Ovary (tissue), 7 donors: ENCODE measurements at regions not wholly inside any gene's neighbourhood (a gene's known extent, or its start where the extent isn't known, plus 50 kb on each side); places are given as distances from the start of the nearest gene placed in this dataset.

ENCODE experiments used
- DNase-seq, 5 donors: peaks; one replicate each; pipeline ENCODE4 v3.0.0-alpha.2; 2019 to 2020
- H3K27ac ChIP-seq, 2 donors: fragments of 200-600 bp; one replicate each; pipeline versions ENCODE4 v1.5.1 to v1.8.0; 2019 to 2022
- H3K27me3 ChIP-seq: fragments of 200-600 bp; one replicate; pipeline ENCODE4 v1.8.0; 2022
- H3K36me3 ChIP-seq: fragments of 200-600 bp; sonication (generic); one replicate; pipeline ENCODE4 v1.5.1; 2019
- H3K4me1 ChIP-seq: one replicate; pipeline ENCODE4 v1.8.1; 2013; ENCODE audit warnings: mild to moderate bottlenecking, moderate library complexity; ENCODE audit not compliant: insufficient read depth
- H3K4me3 ChIP-seq: fragments of 200-600 bp; sonication (generic); one replicate; pipeline ENCODE4 v1.5.1; 2017
- H3K9me3 ChIP-seq, 2 donors: fragments of 200-600 bp in 1 of 2; sonication (generic) in 1 of 2; one replicate each; pipeline versions ENCODE4 v1.5.1 to v1.8.1; 2013 to 2019; ENCODE audit warnings: mild to moderate bottlenecking in 1 of 2, moderate library complexity in 1 of 2
- CTCF ChIP-seq, 3 donors: fragments of 450-650 bp in 2 of 3; fragments of 200-600 bp in 1 of 3; IDR thresholded peaks; one replicate each; pipeline versions ENCODE4 v1.5.1 to v1.8.0; 2016 to 2022; ENCODE audit warnings: antibody characterized with exemption in 3 of 3, mild to moderate bottlenecking in 1 of 3
- EP300 ChIP-seq: sonication (generic); formaldehyde crosslinking; IDR thresholded peaks from one replicate; pipeline ENCODE4 v1.6.1; 2017; ENCODE audit warnings: antibody characterized with exemption
- POLR2A ChIP-seq: fragments of 450-650 bp; IDR thresholded peaks from one replicate; pipeline ENCODE4 v1.6.1; 2017; ENCODE audit warnings: antibody characterized with exemption, mild to moderate bottlenecking, moderate library complexity
- WGBS, 3 donors: extraction: QIAGEN DNeasy Blood & Tissue Kit in 1 of 3; methylation state at CpG; one replicate each; pipeline versions ENCODE4 v1.1.5 to v1.1.7; 2013 to 2017; 5-methylcytosine and 5-hydroxymethylcytosine counted together
- intact Hi-C, 4 donors: fragments of 100-400 bp; cut with DNase I; formaldehyde crosslinking; loops; one replicate each; pipeline versions ENCODE4 v1.11.0 to v1.15.1; 2022 to 2023
- donor health status: DM: no; HTN: no; CAD: no; lungs with moderate emphysema.
- donor health status: DM: no; HTN: no; CAD: no.
- donor health status: Bipolar disorder and iron deficiency.
- donor health status: DM: no; HTN: no; CAD: no.
- donor health status: DM: yes; HTN: yes; CAD: no.

GRCh38 chr1:175890958-175891357, 147.6 kb upstream of the TNR start:
- no peaks in the 10 kb centered on the region for H3K27me3 ChIP-seq
- no peaks in the 10 kb centered on the region for H3K36me3 ChIP-seq
- TF ChIP-seq CTCF (IDR thresholded peaks at IDR 0.05) (no peak), EP300 (no peak), POLR2A (no peak)
- no peak for DNase-seq
- H3K4me1 ChIP-seq = no peaks in the 10 kb centered on the region
- no peaks in the 10 kb centered on the region for H3K9me3 ChIP-seq
- no peak overlapping the region for H3K4me3 ChIP-seq
- WGBS, 3 donors = 93 to 96% (median 93%) methylated on average over 7 of the region's 7 CpGs
- no peak overlapping the region for H3K27ac ChIP-seq
- intact Hi-C loops = no loop called here

- H3K36me3 ChIP-seq = no peaks in the 10 kb centered on the region
- intact Hi-C loops = no loop called here
- TF ChIP-seq POLR2A = no peak
- no peak for TF ChIP-seq CTCF (IDR thresholded peaks at IDR 0.05)
- TF ChIP-seq EP300 = no peak
- H3K9me3 ChIP-seq = no peaks in the 10 kb centered on the region
- no peaks in the 10 kb centered on the region for H3K4me1 ChIP-seq
- 82 to 88% (median 83%) methylated on average over 2 of the region's 2 CpGs for WGBS, 3 donors
- H3K4me3 ChIP-seq = no peak overlapping the region
- DNase-seq = no peak
- no peaks in the 10 kb centered on the region for H3K27me3 ChIP-seq
- H3K27ac ChIP-seq = no peak overlapping the region
Observed at GRCh38 chr1:175889848-175890247, 146.5 kb upstream of the TNR start.

- intact Hi-C loops = no loop called here
- Histone ChIP-seq H3K27ac (no peak overlapping the region), H3K36me3 (no peaks in the 10 kb centered on the region), H3K27me3 (no peaks in the 10 kb centered on the region), H3K4me1 (no peaks in the 10 kb centered on the region), H3K4me3 (no peak overlapping the region), H3K9me3 (no peaks in the 10 kb centered on the region)
- DNase-seq = no peak
- 89 to 97% (median 92%) methylated on average over 2 of the region's 2 CpGs for WGBS, 3 donors
- TF ChIP-seq CTCF (IDR thresholded peaks at IDR 0.05) (no peak), EP300 (no peak), POLR2A (no peak)
Observed at GRCh38 chr1:175888996-175889395, 145.6 kb upstream of the TNR start.

GRCh38 chr1:175887981-175888428, 144.6 kb upstream of the TNR start:
- 29 to 32% (median 29%) methylated on average over 17 of the region's 17 CpGs for WGBS, 3 donors
- no peaks in the 10 kb centered on the region for H3K36me3 ChIP-seq
- H3K27me3 ChIP-seq = no peaks in the 10 kb centered on the region
- no peaks in the 10 kb centered on the region for H3K4me1 ChIP-seq
- DNase-seq = peak in 2 of 5 donors; percentile 20 to 21
- H3K4me3 ChIP-seq = no peak overlapping the region
- TF ChIP-seq POLR2A (no peak), EP300 (no peak), CTCF (IDR thresholded peaks at IDR 0.05) (no peak)
- intact Hi-C loops = no loop called here
- H3K9me3 ChIP-seq = no peaks in the 10 kb centered on the region
- H3K27ac ChIP-seq = no peak overlapping the region

GRCh38 chr1:175887521-175887920, 144.1 kb upstream of the TNR start:
- no peaks in the 10 kb centered on the region for H3K36me3 ChIP-seq
- H3K27me3 ChIP-seq = no peaks in the 10 kb centered on the region
- no peak for DNase-seq
- H3K9me3 ChIP-seq = no peaks in the 10 kb centered on the region
- intact Hi-C loops = no loop called here
- 60 to 78% (median 77%) methylated on average over 19 to 20 of the region's 20 CpGs for WGBS, 3 donors
- TF ChIP-seq EP300 (no peak), CTCF (IDR thresholded peaks at IDR 0.05) (no peak), POLR2A (no peak)
- no peak overlapping the region for H3K27ac ChIP-seq
- H3K4me1 ChIP-seq = no peaks in the 10 kb centered on the region
- no peak overlapping the region for H3K4me3 ChIP-seq
